Lung (tissue), 11 donors: ENCODE measurements at regions not wholly inside any gene's neighbourhood (a gene's known extent, or its start where the extent isn't known, plus 50 kb on each side); places are given as distances from the start of the nearest gene placed in this dataset.

ENCODE experiments used
- ATAC-seq: fragments of 200-7000 bp; cut with Tn5 transposase; one replicate; pipeline ENCODE4 v1.9.1; 2020; ENCODE audit warnings: moderate number of reproducible peaks; ENCODE audit not compliant: insufficient read depth, low FRiP score
- DNase-seq, 3 donors: peaks; one replicate each; pipeline ENCODE4 v3.0.0-alpha.2; 2013 to 2017
- H3K27ac ChIP-seq, 2 donors: one replicate each; pipeline ENCODE4 v1.5.1; 2013; ENCODE audit warnings: mild to moderate bottlenecking in 2 of 2, moderate library complexity in 2 of 2, control low read depth in 1 of 2, inconsistent platforms in 1 of 2, low read depth in 1 of 2, low read length in 1 of 2
- H3K27me3 ChIP-seq, 3 donors: one replicate each; pipeline ENCODE4 v1.5.1; 2013; ENCODE audit warnings: low read length in 2 of 3; ENCODE audit not compliant: control insufficient read depth in 3 of 3, insufficient read depth in 3 of 3
- H3K36me3 ChIP-seq, 4 donors: one replicate each; pipeline ENCODE4 v1.5.1; 2013; ENCODE audit warnings: low read length in 4 of 4, mild to moderate bottlenecking in 1 of 4, moderate library complexity in 1 of 4; ENCODE audit not compliant: control insufficient read depth in 4 of 4, insufficient read depth in 4 of 4
- H3K4me1 ChIP-seq, 5 donors: one replicate each; pipeline ENCODE4 v1.5.1; 2013; ENCODE audit warnings: low read length in 5 of 5, mild to moderate bottlenecking in 2 of 5, moderate library complexity in 1 of 5; ENCODE audit not compliant: control insufficient read depth in 5 of 5, insufficient read depth in 5 of 5
- H3K4me3 ChIP-seq: one replicate; pipeline ENCODE4 v1.5.1; 2013; ENCODE audit warnings: mild to moderate bottlenecking, control low read depth, moderate library complexity
- H3K9ac ChIP-seq, 2 donors: one replicate each; pipeline ENCODE4 v1.5.1; 2013; ENCODE audit warnings: low read length in 2 of 2, control low read depth in 1 of 2; ENCODE audit not compliant: insufficient read depth in 1 of 2
- H3K9me3 ChIP-seq, 4 donors: one replicate each; pipeline ENCODE4 v1.5.1; 2013; ENCODE audit warnings: low read length in 3 of 4, mild to moderate bottlenecking in 1 of 4, moderate library complexity in 1 of 4; ENCODE audit not compliant: control insufficient read depth in 4 of 4, insufficient read depth in 3 of 4
- WGBS, 2 donors: extraction: QIAGEN DNeasy Blood & Tissue Kit; methylation state at CpG; one replicate each; pipeline ENCODE4 v1.1.7; 2013; 5-methylcytosine and 5-hydroxymethylcytosine counted together
- TF ChIP-seq, protein P1 (sequence below): IDR thresholded peaks from 2 replicates; pipeline ENCODE4 v1.5.1; 2012; ENCODE audit warnings: mild to moderate bottlenecking; ENCODE audit errors: control extremely low read depth, extremely low read depth
- donor health status: control.
- donor health status: control.
- donor health status: Bipolar disorder and iron deficiency.
- donor health status: healthy.
- donor health status: DM: yes; HTN: yes; CAD: no.

DNA sequence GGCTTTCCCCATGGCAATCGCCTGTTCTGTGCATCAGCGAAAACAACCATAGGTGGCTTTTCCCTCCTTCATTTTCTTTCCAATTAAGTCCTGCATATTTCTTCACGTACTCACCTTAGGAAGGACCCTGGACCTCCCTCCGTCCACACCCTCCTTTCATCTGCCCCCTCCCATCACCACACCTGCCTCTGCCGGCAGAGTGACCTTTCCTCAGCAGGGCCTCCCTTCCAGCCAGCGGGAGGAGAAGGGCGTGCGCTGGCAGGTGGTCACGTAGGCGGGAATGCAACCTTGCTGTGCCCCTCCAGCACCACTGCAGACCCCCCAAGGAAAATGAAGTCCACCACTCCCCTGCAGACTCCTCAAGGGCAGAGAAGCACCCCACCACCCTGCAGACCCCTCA, 61.1 kb downstream of the GSX1 start:
- Histone ChIP-seq H3K9ac (no peak overlapping the region), H3K4me3 (no peak overlapping the region), H3K36me3 (no peaks in the 10 kb centered on the region), H3K9me3 (peaks cover 0 to 2% (median 0%) of the 10 kb centered on the region in 4 donors), H3K4me1 (no peaks in the 10 kb centered on the region), H3K27ac (no peak overlapping the region), H3K27me3 (peaks cover 5 to 13% (median 10%) of the 10 kb centered on the region in 3 donors)
- TF ChIP-seq, protein P1, sequence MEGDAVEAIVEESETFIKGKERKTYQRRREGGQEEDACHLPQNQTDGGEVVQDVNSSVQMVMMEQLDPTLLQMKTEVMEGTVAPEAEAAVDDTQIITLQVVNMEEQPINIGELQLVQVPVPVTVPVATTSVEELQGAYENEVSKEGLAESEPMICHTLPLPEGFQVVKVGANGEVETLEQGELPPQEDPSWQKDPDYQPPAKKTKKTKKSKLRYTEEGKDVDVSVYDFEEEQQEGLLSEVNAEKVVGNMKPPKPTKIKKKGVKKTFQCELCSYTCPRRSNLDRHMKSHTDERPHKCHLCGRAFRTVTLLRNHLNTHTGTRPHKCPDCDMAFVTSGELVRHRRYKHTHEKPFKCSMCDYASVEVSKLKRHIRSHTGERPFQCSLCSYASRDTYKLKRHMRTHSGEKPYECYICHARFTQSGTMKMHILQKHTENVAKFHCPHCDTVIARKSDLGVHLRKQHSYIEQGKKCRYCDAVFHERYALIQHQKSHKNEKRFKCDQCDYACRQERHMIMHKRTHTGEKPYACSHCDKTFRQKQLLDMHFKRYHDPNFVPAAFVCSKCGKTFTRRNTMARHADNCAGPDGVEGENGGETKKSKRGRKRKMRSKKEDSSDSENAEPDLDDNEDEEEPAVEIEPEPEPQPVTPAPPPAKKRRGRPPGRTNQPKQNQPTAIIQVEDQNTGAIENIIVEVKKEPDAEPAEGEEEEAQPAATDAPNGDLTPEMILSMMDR = no peak
- 44 to 55% methylated on average over 10 of the region's 10 CpGs for WGBS, 2 donors
- no peak for ATAC-seq
- no peak for DNase-seq

- no peak for DNase-seq
- Histone ChIP-seq H3K9me3 (peaks cover 0 to 2% (median 0%) of the 10 kb centered on the region in 4 donors), H3K4me3 (no peak overlapping the region), H3K9ac (no peak overlapping the region), H3K36me3 (no peaks in the 10 kb centered on the region), H3K27ac (no peak overlapping the region), H3K27me3 (peaks cover under 1 to 13% (median 10%) of the 10 kb centered on the region in 3 donors), H3K4me1 (no peaks in the 10 kb centered on the region)
- TF ChIP-seq, protein P1 = no peak
- no peak for ATAC-seq
- 62 to 81% methylated on average over 7 of the region's 7 CpGs for WGBS, 2 donors
Observed at GRCh38 chr13:27853861-27854260, 61.6 kb downstream of the GSX1 start.

- no peak overlapping the region for H3K9ac ChIP-seq
- H3K9me3 ChIP-seq = peaks cover 0 to 2% (median 0%) of the 10 kb centered on the region in 4 donors
- no peaks in the 10 kb centered on the region for H3K36me3 ChIP-seq
- H3K27ac ChIP-seq = no peak overlapping the region
- 79 to 83% methylated on average over 1 of the region's 1 CpG for WGBS, 2 donors
- no peaks in the 10 kb centered on the region for H3K4me1 ChIP-seq
- H3K4me3 ChIP-seq = no peak overlapping the region
- TF ChIP-seq, protein P1 = no peak
- peaks cover 0 to 16% (median 13%) of the 10 kb centered on the region in 3 donors for H3K27me3 ChIP-seq
- no peak for ATAC-seq
- DNase-seq = no peak
Observed at GRCh38 chr13:27854606-27855005, 62.3 kb downstream of the GSX1 start.

GRCh38 chr13:27855381-27855780, 63.1 kb downstream of the GSX1 start:
- no peaks in the 10 kb centered on the region for H3K4me1 ChIP-seq
- no peak overlapping the region for H3K27ac ChIP-seq
- 87 to 94% methylated on average over 5 of the region's 5 CpGs for WGBS, 2 donors
- no peak overlapping the region for H3K4me3 ChIP-seq
- H3K9me3 ChIP-seq = peaks cover 0 to 2% (median 0%) of the 10 kb centered on the region in 4 donors
- TF ChIP-seq, protein P1 = no peak
- ATAC-seq (no peak), DNase-seq (no peak)
- peaks cover 0 to 19% (median 17%) of the 10 kb centered on the region in 3 donors for H3K27me3 ChIP-seq
- H3K36me3 ChIP-seq = no peaks in the 10 kb centered on the region
- H3K9ac ChIP-seq = no peak overlapping the region
